ENCODE measurements at regions not wholly inside any gene's neighbourhood (a gene's known extent, or its start where the extent isn't known, plus 50 kb on each side); places are given as distances from the start of the nearest gene placed in this dataset.

DNA sequence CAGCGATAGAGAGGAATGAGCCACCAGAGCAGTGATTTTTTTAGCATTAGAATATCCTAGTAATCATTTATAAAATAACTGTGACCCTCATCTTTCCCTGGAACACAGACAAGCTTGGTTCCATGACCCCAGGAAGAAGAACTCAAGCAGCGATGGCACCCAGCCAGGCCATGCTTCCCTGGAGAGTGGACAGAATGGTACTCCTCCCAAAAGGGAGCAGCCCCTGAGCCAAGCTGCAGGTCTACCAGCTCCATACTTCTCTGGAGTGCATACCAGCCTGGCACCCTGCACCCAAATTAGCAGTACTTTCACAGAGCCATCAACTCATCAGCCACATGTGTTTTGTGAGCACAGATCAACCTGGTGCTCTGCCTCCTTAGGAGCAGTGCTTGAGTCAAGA lies 310.9 kb upstream of the PCDH10 start:
- H3K4me1 ChIP-seq = no peaks in the 10 kb centered on the region
- intact Hi-C loops (cut with DNase I) = no loop called here
- no peaks in the 10 kb centered on the region for H3K27me3 ChIP-seq
- DNase-seq = no peak
- H3K9me3 ChIP-seq = no peaks in the 10 kb centered on the region
- H3K9ac ChIP-seq (ENCODE audit: low read depth in 2 of 2, low read length in 2 of 2) = no peak overlapping the region
- TF ChIP-seq, protein P1, sequence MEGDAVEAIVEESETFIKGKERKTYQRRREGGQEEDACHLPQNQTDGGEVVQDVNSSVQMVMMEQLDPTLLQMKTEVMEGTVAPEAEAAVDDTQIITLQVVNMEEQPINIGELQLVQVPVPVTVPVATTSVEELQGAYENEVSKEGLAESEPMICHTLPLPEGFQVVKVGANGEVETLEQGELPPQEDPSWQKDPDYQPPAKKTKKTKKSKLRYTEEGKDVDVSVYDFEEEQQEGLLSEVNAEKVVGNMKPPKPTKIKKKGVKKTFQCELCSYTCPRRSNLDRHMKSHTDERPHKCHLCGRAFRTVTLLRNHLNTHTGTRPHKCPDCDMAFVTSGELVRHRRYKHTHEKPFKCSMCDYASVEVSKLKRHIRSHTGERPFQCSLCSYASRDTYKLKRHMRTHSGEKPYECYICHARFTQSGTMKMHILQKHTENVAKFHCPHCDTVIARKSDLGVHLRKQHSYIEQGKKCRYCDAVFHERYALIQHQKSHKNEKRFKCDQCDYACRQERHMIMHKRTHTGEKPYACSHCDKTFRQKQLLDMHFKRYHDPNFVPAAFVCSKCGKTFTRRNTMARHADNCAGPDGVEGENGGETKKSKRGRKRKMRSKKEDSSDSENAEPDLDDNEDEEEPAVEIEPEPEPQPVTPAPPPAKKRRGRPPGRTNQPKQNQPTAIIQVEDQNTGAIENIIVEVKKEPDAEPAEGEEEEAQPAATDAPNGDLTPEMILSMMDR (IDR thresholded peaks at IDR 0.05) = no peak
- no peaks in the 10 kb centered on the region for H3K36me3 ChIP-seq
- H3K27ac ChIP-seq = no peak overlapping the region
- no peak overlapping the region for H3K4me3 ChIP-seq

DNA sequence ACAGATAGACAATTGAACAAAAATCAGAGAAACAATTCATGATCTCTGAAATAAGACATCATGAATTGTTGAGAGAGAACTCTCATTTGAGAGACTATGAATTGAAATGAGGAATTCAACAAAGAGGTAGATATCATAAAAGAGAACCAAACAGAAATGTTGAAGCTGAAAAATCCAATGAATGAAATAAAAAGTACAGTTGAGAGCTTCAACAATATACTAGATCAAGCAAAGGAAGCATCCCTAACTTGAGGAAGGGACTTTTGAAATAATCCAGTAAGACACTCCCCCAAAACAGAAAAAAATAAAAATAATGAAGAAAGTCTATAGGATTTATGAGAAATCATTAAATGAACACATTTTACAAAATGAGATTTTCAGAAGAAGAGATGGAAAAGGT lies 310.0 kb upstream of the PCDH10 start:
- Histone ChIP-seq H3K27me3 (no peaks in the 10 kb centered on the region), H3K9me3 (no peaks in the 10 kb centered on the region), H3K9ac (ENCODE audit: low read depth in 2 of 2, low read length in 2 of 2) (no peak overlapping the region), H3K4me3 (no peak overlapping the region), H3K4me1 (no peaks in the 10 kb centered on the region), H3K36me3 (no peaks in the 10 kb centered on the region), H3K27ac (no peak overlapping the region)
- intact Hi-C loops (cut with DNase I) = no loop called here
- TF ChIP-seq, protein P1 (IDR thresholded peaks at IDR 0.05) = no peak
- no peak for DNase-seq

DNA sequence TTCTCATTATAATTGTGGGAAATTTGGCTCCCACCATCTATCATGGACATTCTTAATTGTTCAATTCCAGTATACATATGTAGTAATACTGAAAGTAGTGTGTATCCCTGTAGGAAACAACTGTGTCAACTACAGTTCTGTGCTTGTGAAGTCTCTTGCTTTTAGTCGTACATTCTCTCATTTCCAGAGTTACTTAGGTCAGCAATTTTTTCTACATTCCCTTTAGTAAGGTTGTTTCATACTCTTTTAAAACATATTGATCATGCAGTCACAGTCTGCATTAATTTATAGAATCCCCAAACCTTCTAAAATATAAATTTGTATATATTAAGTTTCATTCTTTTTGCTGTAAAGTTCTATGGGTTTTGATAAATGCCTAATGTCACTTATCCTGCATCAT lies 289.2 kb upstream of the PCDH10 start:
- Histone ChIP-seq H3K4me1 (no peaks in the 10 kb centered on the region), H3K27ac (no peak overlapping the region), H3K36me3 (no peaks in the 10 kb centered on the region), H3K9me3 (no peaks in the 10 kb centered on the region), H3K27me3 (no peaks in the 10 kb centered on the region), H3K4me3 (no peak overlapping the region), H3K9ac (ENCODE audit: low read depth in 2 of 2, low read length in 2 of 2) (no peak overlapping the region)
- intact Hi-C loops (cut with DNase I) = no loop called here
- TF ChIP-seq, protein P1 (IDR thresholded peaks at IDR 0.05) = no peak
- no peak for DNase-seq

DNA sequence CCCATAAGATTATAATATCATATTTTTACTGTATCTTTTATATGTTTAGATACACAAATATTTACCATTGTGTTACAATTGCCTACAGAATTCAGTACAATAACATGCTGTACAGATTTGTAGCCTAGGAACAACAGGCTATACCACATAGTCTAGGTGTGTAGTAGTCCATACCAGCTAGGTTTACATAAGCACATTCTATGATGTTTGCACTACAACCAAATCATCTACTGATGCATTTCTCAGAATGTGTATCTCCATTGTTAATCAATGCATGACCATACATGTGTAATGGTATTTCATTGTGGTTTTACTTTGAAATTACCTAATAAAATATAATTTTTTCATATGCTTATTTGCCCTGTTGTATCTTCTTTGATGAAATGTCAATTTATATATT lies 288.1 kb upstream of the PCDH10 start:
- TF ChIP-seq, protein P1 (IDR thresholded peaks at IDR 0.05) = no peak
- intact Hi-C loops (cut with DNase I) = no loop called here
- H3K36me3 ChIP-seq = no peaks in the 10 kb centered on the region
- H3K4me1 ChIP-seq = no peaks in the 10 kb centered on the region
- no peak overlapping the region for H3K4me3 ChIP-seq
- H3K27me3 ChIP-seq = no peaks in the 10 kb centered on the region
- no peak overlapping the region for H3K27ac ChIP-seq
- H3K9me3 ChIP-seq = no peaks in the 10 kb centered on the region
- no peak for DNase-seq
- H3K9ac ChIP-seq (ENCODE audit: low read depth in 2 of 2, low read length in 2 of 2) = no peak overlapping the region

DNA sequence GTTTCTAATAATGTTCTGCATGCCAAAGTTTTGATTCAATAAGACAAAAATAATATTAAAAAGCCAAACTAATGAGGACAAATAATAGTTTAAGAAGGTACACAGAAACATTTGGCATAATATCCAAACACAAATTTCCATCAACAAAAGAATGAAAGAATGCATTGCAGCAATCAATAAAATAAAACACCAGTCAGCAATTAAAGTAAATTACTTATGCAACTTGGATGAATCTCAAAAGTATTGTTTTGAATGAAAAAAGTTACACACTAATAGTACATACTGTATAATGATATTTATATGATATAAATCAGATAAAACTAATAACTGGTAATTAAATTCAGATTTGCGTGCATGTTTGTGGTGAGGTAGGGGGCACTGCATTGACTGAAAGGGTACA lies 285.5 kb upstream of the PCDH10 start:
- Histone ChIP-seq H3K36me3 (no peaks in the 10 kb centered on the region), H3K27me3 (no peaks in the 10 kb centered on the region), H3K4me3 (no peak overlapping the region), H3K9ac (ENCODE audit: low read depth in 2 of 2, low read length in 2 of 2) (no peak overlapping the region), H3K27ac (no peak overlapping the region), H3K4me1 (no peaks in the 10 kb centered on the region), H3K9me3 (no peaks in the 10 kb centered on the region)
- DNase-seq = no peak
- intact Hi-C loops (cut with DNase I) = no loop called here
- TF ChIP-seq, protein P1 (IDR thresholded peaks at IDR 0.05) = no peak

DNA sequence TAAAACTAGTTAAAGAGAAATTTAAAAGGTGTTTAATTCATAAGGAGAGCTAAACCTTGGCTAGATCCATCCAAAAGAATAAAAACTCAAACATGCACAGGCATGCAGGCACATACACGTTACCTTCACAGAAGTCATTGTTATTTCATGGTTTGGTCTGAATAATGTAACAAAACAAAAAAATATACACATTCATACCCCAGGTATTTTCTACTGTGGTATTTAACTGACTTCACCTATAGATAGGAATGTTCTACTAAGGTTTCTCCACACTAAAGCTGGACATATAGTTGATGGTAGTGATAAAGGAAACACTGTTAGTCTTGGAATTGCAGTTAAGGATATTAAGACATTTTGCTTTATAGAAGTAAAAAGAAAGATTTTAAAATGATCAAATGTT lies 283.6 kb upstream of the PCDH10 start:
- H3K9me3 ChIP-seq = no peaks in the 10 kb centered on the region
- H3K4me3 ChIP-seq = no peak overlapping the region
- H3K9ac ChIP-seq (ENCODE audit: low read depth in 2 of 2, low read length in 2 of 2) = no peak overlapping the region
- DNase-seq = no peak
- TF ChIP-seq, protein P1 (IDR thresholded peaks at IDR 0.05) = no peak
- H3K4me1 ChIP-seq = no peaks in the 10 kb centered on the region
- H3K36me3 ChIP-seq = no peaks in the 10 kb centered on the region
- no peak overlapping the region for H3K27ac ChIP-seq
- no peaks in the 10 kb centered on the region for H3K27me3 ChIP-seq
- intact Hi-C loops (cut with DNase I) = no loop called here
